ENCODE measurements at regions not wholly inside any gene's neighbourhood (a gene's known extent, or its start where the extent isn't known, plus 50 kb on each side); places are given as distances from the start of the nearest gene placed in this dataset.
A peak's percentile ranks its signal among the peaks of the same experiment; 100 is the strongest.

GRCh38 chr5:124663101-124663506 lies 83.3 kb downstream of the ZNF608 start (continued):
- no peak for TF ChIP-seq TAF15 (IDR thresholded peaks at IDR 0.05; ENCODE audit: low read depth, low read length)
- TF ChIP-seq JUN (IDR thresholded peaks at IDR 0.05; ENCODE audit: borderline replicate concordance, low read depth, low read length) = no peak
- TF ChIP-seq JUN (CRISPR knock-in tag; IDR thresholded peaks at IDR 0.05; ENCODE audit: borderline replicate concordance) = no peak
- TF ChIP-seq IRF2 (CRISPR knock-in tag; IDR thresholded peaks at IDR 0.05) = no peak
- no peak for TF ChIP-seq DPF2 (IDR thresholded peaks at IDR 0.05)
- TF ChIP-seq L3MBTL2 (IDR thresholded peaks at IDR 0.05) = peak; percentile 75
- TF ChIP-seq FOXJ2 (tag; IDR thresholded peaks at IDR 0.05) = no peak
- TF ChIP-seq, protein P1, sequence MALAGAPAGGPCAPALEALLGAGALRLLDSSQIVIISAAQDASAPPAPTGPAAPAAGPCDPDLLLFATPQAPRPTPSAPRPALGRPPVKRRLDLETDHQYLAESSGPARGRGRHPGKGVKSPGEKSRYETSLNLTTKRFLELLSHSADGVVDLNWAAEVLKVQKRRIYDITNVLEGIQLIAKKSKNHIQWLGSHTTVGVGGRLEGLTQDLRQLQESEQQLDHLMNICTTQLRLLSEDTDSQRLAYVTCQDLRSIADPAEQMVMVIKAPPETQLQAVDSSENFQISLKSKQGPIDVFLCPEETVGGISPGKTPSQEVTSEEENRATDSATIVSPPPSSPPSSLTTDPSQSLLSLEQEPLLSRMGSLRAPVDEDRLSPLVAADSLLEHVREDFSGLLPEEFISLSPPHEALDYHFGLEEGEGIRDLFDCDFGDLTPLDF (CRISPR knock-in tag; IDR thresholded peaks at IDR 0.05) = no peak
- peak; percentile 68 for TF ChIP-seq MGA (IDR thresholded peaks at IDR 0.05)
- no peak for TF ChIP-seq KDM5B (IDR thresholded peaks at IDR 0.05; ENCODE audit: insufficient replicate concordance, low read depth, low read length)
- no peak for TF ChIP-seq NRF1 (conservative IDR thresholded peaks at IDR 0.05 in 1 of 2, IDR thresholded peaks at IDR 0.05 in 1 of 2)
- no peak for TF ChIP-seq CHCHD3 (CRISPR knock-in tag; IDR thresholded peaks at IDR 0.05)
- TF ChIP-seq BMI1 (IDR thresholded peaks at IDR 0.05; ENCODE audit: low read length) = no peak
- 0 out of 4 replicates have a peak, but pooled peaks of 1 of the 2 experiments have one; percentile 6 for TF ChIP-seq RAD21 (CRISPR knock-in tag; conservative IDR thresholded peaks at IDR 0.05 in 1 of 2, IDR thresholded peaks at IDR 0.05 in 1 of 2)
- no peak for TF ChIP-seq SMARCA4 (IDR thresholded peaks at IDR 0.05)
- TF ChIP-seq GATA2 (CRISPR knock-in tag; IDR thresholded peaks at IDR 0.05) = no peak

Measured in K562 (cell line).